ENCODE measurements at regions not wholly inside any gene's neighbourhood (a gene's known extent, or its start where the extent isn't known, plus 50 kb on each side); places are given as distances from the start of the nearest gene placed in this dataset.

- no peak for TF ChIP-seq CTCF (IDR thresholded peaks at IDR 0.05; ENCODE audit: insufficient read depth, low read depth, low read length, missing control alignments)
- H3K4me3 ChIP-seq (ENCODE audit: low read length), result no peak overlapping the region
These were observed 342.5 kb downstream of the RMST start for GRCh38 chr12:97805146-97805545.

GRCh38 chr12:97813301-97813700 is 350.7 kb downstream of the RMST start:
- no peak overlapping the region for H3K4me3 ChIP-seq (ENCODE audit: low read length)
- no peak for TF ChIP-seq CTCF (IDR thresholded peaks at IDR 0.05; ENCODE audit: insufficient read depth, low read depth, low read length, missing control alignments)
- peak; percentile 20 for DNase-seq (ENCODE audit: low read depth)

More at GRCh38 chr12:97805146-97805545, 342.5 kb downstream of the RMST start:
- DNase-seq (ENCODE audit: low read depth), result no peak

- no peak for TF ChIP-seq CTCF (IDR thresholded peaks at IDR 0.05; ENCODE audit: insufficient read depth, low read depth, low read length, missing control alignments)
- no peak overlapping the region for H3K4me3 ChIP-seq (ENCODE audit: low read length)
- no peak for DNase-seq (ENCODE audit: low read depth)
These were observed 359.2 kb downstream of the RMST start for GRCh38 chr12:97821806-97822205.

- DNase-seq (ENCODE audit: low read depth), result no peak
- no peak overlapping the region for H3K4me3 ChIP-seq (ENCODE audit: low read length)
- no peak for TF ChIP-seq CTCF (IDR thresholded peaks at IDR 0.05; ENCODE audit: insufficient read depth, low read depth, low read length, missing control alignments)
These were observed 372.9 kb downstream of the RMST start for GRCh38 chr12:97835541-97835940.

- peak; percentile 56 for DNase-seq (ENCODE audit: low read depth)
- H3K4me3 ChIP-seq (ENCODE audit: low read length), result no peak overlapping the region
- no peak for TF ChIP-seq CTCF (IDR thresholded peaks at IDR 0.05; ENCODE audit: insufficient read depth, low read depth, low read length, missing control alignments)
These were observed 374.8 kb downstream of the RMST start for GRCh38 chr12:97837401-97837800.

- DNase-seq (ENCODE audit: low read depth), result no peak
- no peak for TF ChIP-seq CTCF (IDR thresholded peaks at IDR 0.05; ENCODE audit: insufficient read depth, low read depth, low read length, missing control alignments)
- H3K4me3 ChIP-seq (ENCODE audit: low read length), result no peak overlapping the region
These were observed 385.4 kb downstream of the RMST start for GRCh38 chr12:97848051-97848450.

GRCh38 chr12:97854477-97854876 is 391.9 kb downstream of the RMST start:
- no peak for TF ChIP-seq CTCF (IDR thresholded peaks at IDR 0.05; ENCODE audit: insufficient read depth, low read depth, low read length, missing control alignments)
- H3K4me3 ChIP-seq (ENCODE audit: low read length), result no peak overlapping the region

More at GRCh38 chr12:97854477-97854876, 391.9 kb downstream of the RMST start:
- no peak for DNase-seq (ENCODE audit: low read depth)
